GM12873 (cell line): ENCODE measurements at regions not wholly inside any gene's neighbourhood (a gene's known extent, or its start where the extent isn't known, plus 50 kb on each side); places are given as distances from the start of the nearest gene placed in this dataset.

Experiments
- TF ChIP-seq, protein P1 (sequence below): IDR thresholded peaks from 2 replicates; pipeline ENCODE4 v1.5.1; 2012; ENCODE audit warnings: low read depth, mild to moderate bottlenecking, moderate library complexity, low read length, control low read depth; ENCODE audit not compliant: insufficient read depth; ENCODE audit errors: missing control alignments

DNA sequence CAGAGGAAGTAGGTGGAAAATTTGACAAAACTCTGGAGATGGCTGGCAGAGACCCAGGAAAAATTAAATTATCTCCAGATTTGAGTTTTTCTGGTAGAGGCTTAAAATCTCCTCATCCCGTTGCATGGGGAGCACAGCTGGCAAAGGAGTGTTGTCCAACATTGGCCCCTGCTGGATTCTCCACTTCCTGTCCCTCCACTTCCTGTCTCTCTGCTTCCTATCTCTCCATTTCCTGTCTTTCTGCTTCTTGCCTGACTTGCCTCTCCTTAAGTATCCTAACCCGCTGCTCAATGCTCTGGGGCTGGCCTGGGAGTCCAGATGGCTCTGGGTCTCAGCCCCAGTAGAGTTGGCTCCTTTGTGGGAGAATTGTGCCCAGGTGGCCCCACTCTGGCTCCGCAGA is 65.8 kb upstream of the EMX2 start:
- TF ChIP-seq, protein P1, sequence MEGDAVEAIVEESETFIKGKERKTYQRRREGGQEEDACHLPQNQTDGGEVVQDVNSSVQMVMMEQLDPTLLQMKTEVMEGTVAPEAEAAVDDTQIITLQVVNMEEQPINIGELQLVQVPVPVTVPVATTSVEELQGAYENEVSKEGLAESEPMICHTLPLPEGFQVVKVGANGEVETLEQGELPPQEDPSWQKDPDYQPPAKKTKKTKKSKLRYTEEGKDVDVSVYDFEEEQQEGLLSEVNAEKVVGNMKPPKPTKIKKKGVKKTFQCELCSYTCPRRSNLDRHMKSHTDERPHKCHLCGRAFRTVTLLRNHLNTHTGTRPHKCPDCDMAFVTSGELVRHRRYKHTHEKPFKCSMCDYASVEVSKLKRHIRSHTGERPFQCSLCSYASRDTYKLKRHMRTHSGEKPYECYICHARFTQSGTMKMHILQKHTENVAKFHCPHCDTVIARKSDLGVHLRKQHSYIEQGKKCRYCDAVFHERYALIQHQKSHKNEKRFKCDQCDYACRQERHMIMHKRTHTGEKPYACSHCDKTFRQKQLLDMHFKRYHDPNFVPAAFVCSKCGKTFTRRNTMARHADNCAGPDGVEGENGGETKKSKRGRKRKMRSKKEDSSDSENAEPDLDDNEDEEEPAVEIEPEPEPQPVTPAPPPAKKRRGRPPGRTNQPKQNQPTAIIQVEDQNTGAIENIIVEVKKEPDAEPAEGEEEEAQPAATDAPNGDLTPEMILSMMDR: no peak

DNA sequence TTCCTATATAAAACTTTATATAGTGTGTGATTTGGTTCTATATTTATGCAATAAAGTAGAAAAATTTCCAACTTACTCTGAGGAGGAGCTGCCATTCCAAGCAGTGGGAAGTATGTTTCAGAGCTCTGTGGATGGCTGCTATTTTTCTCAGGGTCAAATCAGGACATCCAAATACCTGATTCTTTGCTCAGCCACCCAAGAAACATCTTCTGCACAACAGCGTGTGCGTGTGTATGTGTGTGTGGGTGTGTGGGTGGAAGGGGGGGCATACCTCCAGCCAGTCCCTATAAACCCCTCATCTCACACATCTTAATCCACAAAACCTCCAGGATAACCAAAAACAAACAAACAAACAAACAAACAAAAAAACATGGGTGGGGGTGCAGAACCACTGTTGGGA is 66.3 kb upstream of the EMX2 start:
- TF ChIP-seq, protein P1: no peak

DNA sequence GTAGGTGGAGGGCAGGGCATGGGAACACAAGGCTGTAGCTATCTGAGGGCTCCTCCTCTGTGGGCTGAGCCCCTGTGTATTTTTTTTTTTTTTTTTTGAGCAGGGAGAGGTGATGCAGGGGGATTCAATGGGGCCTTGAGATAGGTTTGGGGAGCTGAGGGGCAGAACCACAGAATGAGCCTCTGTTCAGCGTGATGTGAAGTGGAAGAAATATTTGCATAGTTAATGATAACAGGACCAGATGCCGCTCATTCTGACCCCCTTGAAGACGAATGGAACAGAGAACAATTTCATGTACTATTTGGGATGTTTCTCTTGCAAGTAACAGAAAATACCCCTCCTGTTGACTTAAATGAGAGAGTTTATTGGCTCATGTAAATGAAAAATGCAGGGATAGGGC is 69.7 kb upstream of the EMX2 start:
- TF ChIP-seq, protein P1: no peak

DNA sequence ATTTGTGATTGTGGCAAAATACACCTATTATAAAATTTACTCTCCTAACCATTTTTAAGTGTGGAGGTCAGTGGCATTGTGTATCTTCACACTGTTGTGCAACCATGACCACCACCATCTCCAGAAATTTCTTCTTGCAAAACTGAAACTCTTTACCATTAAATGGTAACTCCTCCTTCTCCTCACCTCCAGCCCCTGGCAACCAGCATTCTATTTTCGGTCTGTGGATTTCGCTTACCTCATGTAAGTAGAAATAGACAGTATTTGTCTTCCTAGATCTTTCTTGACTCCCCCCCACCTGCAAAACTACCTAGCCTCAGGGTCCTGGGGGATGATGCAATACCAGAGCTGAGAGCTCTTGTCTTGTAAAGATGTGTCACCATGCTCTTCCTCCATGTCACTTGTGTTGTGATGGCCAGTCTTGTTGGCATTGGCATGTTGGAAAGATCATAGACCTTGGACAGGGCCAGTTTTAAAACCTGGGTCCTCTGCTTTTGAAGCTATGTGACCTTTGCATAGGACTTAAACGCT is 71.1 kb upstream of the EMX2 start:
- TF ChIP-seq, protein P1: no peak

DNA sequence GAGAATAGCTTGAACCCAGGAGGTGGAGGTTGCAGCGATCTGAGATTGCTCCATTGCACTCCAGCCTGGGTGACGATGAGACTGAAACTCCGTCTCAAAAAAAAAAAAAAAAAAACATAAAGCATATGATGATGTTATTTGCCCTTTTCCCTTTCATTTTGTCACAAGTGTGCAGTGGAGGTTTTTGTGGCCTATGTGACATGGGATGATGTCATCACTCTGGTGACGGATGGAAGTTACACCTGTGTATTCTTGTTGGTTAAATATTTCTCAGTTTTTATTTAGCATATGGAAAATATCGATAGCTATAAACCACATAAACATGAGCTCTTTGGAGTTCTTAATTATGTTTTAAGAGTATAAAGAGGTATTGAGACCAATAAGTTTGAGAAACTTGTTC is 71.8 kb upstream of the EMX2 start:
- TF ChIP-seq, protein P1: no peak

DNA sequence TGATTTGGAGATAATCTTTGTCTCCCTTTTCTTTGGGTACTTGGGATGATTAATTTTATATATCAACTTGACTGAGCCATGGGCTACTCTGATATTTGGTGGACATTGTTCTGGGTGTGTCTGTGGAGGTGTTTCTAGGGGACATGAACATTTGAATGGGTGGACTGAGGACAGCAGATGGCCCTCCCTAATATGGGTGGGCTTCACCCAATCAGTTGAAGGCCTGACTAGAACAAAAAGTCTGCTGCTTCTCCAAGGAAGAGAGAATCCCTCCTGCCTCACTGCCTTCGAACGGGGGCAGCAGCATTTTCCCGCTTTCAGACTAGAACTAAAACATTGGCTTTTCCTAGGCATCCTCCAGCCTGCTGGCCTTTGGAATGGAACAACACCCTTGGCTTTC is 73.9 kb upstream of the EMX2 start:
- TF ChIP-seq, protein P1: no peak

DNA sequence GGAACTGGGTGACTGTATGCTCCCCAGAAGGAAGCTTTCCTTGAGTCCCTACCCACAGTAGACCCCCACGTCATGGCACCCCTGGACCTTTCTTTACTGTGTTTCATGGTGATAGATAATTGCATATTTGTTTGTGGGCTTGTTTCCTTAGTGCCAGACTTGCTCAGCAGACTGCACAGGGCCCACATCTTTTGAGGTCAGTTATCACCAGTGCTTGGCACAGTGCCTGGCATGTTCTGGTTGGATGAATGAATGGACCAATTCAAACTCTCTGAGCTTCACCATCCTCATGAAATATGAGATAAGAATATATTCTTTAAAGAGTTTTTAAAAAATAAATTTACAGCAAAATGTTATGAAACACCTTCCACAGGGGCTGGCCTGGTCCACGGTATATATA is 78.4 kb upstream of the EMX2 start:
- TF ChIP-seq, protein P1: no peak
